Esophagus muscularis mucosa (tissue), 2 donors: ENCODE measurements at regions not wholly inside any gene's neighbourhood (a gene's known extent, or its start where the extent isn't known, plus 50 kb on each side); places are given as distances from the start of the nearest gene placed in this dataset.

Source experiments
- POLR2A ChIP-seq: fragments of 450-650 bp; IDR thresholded peaks from one replicate; pipeline ENCODE4 v1.6.1; 2017; ENCODE audit warnings: antibody characterized with exemption, moderate library complexity, mild to moderate bottlenecking, low read depth
- POLR2AphosphoS5 ChIP-seq, 2 donors: sonication (generic); formaldehyde crosslinking; IDR thresholded peaks; one replicate each; pipeline ENCODE4 v1.6.1; 2017; ENCODE audit warnings: antibody characterized with exemption in 2 of 2

GRCh38 chr10:8576281-8576680 lies 521.8 kb downstream of the GATA3 start:
- TF ChIP-seq POLR2A (no peak), POLR2AphosphoS5 (IDR thresholded peaks at IDR 0.05) (no peak)
